ENCODE measurements at regions not wholly inside any gene's neighbourhood (a gene's known extent, or its start where the extent isn't known, plus 50 kb on each side); places are given as distances from the start of the nearest gene placed in this dataset.

DNA sequence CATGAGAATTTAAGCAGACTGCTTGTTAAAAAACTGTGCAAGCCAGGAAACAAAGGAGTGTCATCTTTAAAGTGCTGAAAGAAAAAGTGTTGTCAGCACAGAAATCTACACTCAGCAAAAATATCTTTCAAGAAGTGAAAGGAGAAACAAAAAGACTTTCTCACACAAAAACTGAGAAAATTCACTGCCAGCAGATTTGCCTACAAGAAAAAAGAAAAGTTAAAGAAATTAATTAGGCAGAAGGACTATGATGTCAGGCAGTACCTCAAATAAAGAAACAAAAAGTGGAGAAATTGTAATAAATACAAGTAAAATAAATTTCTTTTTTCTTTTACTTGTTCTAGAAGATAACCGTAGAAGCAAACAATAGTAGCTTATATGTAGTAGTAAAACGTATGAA is 171.6 kb upstream of the CEP162 start:
- Histone ChIP-seq H3K4me3 (ENCODE audit: low read depth, low read length) (no peak overlapping the region), H3K27me3 (ENCODE audit: insufficient read depth, low read length) (no peaks in the 10 kb centered on the region), H3K27ac (ENCODE audit: low read depth, low read length) (no peak overlapping the region)

DNA sequence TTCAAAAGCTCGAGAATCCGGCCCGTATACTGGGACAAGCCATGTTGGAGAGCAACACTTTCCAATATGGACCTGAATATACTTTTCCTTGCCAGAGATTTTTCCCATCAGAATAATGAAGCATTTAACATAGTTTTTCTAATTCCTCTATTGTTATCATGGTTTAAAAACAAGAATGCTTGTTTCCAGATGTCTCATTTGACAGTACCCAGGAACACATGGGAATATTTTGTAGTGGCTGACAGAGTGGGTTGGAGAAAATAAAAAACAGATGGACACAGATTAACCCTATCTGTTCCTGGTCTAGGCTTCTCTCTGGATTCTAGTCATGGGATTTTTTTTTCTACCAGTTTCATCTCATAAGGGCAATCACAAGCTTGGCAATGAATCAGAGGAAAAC is 164.8 kb upstream of the CEP162 start:
- H3K4me3 ChIP-seq (ENCODE audit: low read depth, low read length): no peak overlapping the region
- H3K4me1 ChIP-seq (ENCODE audit: control insufficient read depth, insufficient read depth, low read length, unreplicated experiment): no peaks in the 10 kb centered on the region
- no peaks in the 10 kb centered on the region for H3K36me3 ChIP-seq (ENCODE audit: insufficient read depth, low read length)
- H2AFZ ChIP-seq (ENCODE audit: low read length, unreplicated experiment): no peak overlapping the region
- H3K27ac ChIP-seq (ENCODE audit: low read depth, low read length): no peak overlapping the region
- no peaks in the 10 kb centered on the region for H3K79me2 ChIP-seq (ENCODE audit: control insufficient read depth, insufficient read depth, low read length, unreplicated experiment)
- H3K27me3 ChIP-seq (ENCODE audit: insufficient read depth, low read length): 0 out of 2 replicates have a peak, but pooled peaks cover 3% of the 10 kb centered on the region

More for the DNA sequence above, 171.6 kb upstream of the CEP162 start:
- Histone ChIP-seq H3K4me1 (ENCODE audit: control insufficient read depth, insufficient read depth, low read length, unreplicated experiment) (no peaks in the 10 kb centered on the region), H2AFZ (ENCODE audit: low read length, unreplicated experiment) (no peak overlapping the region), H3K79me2 (ENCODE audit: control insufficient read depth, insufficient read depth, low read length, unreplicated experiment) (no peaks in the 10 kb centered on the region), H3K36me3 (ENCODE audit: insufficient read depth, low read length) (no peaks in the 10 kb centered on the region)

DNA sequence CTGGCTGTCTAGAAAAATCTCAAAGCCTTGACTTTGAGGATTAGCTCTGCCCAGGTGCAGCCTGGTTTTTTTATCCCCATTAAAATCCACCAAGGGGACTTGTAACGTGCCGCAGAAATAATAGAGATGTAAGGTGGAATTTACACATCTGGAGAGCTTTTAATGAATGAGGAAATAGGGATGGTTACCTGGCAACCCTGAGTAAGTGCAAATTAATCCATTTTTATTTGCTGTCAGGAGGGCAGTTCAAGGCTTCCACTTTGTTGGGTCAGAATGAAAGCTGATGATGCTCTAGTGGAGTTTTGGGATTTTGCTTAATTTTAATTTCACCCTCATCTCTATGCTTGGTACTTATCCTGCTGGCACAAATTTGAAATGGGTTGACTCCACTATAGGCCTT is 163.4 kb upstream of the CEP162 start:
- Histone ChIP-seq H3K36me3 (ENCODE audit: insufficient read depth, low read length) (no peaks in the 10 kb centered on the region), H2AFZ (ENCODE audit: low read length, unreplicated experiment) (no peak overlapping the region), H3K4me3 (ENCODE audit: low read depth, low read length) (no peak overlapping the region), H3K27me3 (ENCODE audit: insufficient read depth, low read length) (0 out of 2 replicates have a peak, but pooled peaks cover 3% of the 10 kb centered on the region), H3K27ac (ENCODE audit: low read depth, low read length) (no peak overlapping the region), H3K4me1 (ENCODE audit: control insufficient read depth, insufficient read depth, low read length, unreplicated experiment) (no peaks in the 10 kb centered on the region), H3K79me2 (ENCODE audit: control insufficient read depth, insufficient read depth, low read length, unreplicated experiment) (no peaks in the 10 kb centered on the region)

DNA sequence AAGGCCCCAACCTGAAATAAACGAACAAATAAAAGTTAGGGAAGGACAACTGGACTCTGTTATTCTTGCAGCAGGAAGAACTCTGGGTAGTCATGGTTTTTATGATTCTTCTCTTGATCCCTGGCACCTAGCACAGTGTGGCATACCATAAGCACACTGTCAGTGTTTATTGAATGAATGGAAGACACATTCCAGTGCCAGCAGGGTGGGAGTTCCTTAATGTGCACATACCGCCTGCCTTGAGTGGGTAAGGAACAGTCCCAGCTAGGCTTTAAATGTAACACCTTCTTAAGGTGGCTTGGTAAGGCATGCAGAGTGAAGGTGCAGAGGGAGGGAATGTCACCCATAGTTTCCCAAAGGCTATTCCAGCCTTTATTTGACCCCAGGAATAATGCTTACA is 162.9 kb upstream of the CEP162 start:
- Histone ChIP-seq H2AFZ (ENCODE audit: low read length, unreplicated experiment) (no peak overlapping the region), H3K79me2 (ENCODE audit: control insufficient read depth, insufficient read depth, low read length, unreplicated experiment) (no peaks in the 10 kb centered on the region), H3K4me3 (ENCODE audit: low read depth, low read length) (no peak overlapping the region), H3K4me1 (ENCODE audit: control insufficient read depth, insufficient read depth, low read length, unreplicated experiment) (no peaks in the 10 kb centered on the region), H3K27ac (ENCODE audit: low read depth, low read length) (no peak overlapping the region), H3K27me3 (ENCODE audit: insufficient read depth, low read length) (0 out of 2 replicates have a peak, but pooled peaks cover 3% of the 10 kb centered on the region), H3K36me3 (ENCODE audit: insufficient read depth, low read length) (no peaks in the 10 kb centered on the region)

DNA sequence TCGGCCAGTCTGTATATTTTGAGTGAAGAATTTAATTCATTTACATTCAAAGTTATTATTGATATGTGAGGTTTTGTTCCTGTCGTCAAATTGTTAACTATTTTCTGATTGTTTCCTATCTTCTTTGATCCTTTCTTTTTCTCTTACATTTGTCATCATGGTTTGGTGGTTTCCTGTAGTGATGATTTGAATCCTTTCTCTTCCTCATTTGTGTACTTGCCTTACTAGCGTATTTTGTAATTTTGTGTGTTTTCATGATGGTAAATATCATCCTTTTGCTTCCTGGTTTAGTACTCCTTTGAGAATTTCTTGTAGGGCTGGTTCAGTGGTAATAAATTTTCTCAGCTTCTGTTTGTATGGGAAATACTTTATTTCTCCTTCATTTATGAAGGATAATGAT is 151.7 kb upstream of the CEP162 start:
- Histone ChIP-seq H3K27ac (ENCODE audit: low read depth, low read length) (no peak overlapping the region), H3K27me3 (ENCODE audit: insufficient read depth, low read length) (no peaks in the 10 kb centered on the region), H3K36me3 (ENCODE audit: insufficient read depth, low read length) (no peaks in the 10 kb centered on the region), H2AFZ (ENCODE audit: low read length, unreplicated experiment) (no peak overlapping the region), H3K4me3 (ENCODE audit: low read depth, low read length) (no peak overlapping the region), H3K79me2 (ENCODE audit: control insufficient read depth, insufficient read depth, low read length, unreplicated experiment) (no peaks in the 10 kb centered on the region), H3K4me1 (ENCODE audit: control insufficient read depth, insufficient read depth, low read length, unreplicated experiment) (no peaks in the 10 kb centered on the region)

DNA sequence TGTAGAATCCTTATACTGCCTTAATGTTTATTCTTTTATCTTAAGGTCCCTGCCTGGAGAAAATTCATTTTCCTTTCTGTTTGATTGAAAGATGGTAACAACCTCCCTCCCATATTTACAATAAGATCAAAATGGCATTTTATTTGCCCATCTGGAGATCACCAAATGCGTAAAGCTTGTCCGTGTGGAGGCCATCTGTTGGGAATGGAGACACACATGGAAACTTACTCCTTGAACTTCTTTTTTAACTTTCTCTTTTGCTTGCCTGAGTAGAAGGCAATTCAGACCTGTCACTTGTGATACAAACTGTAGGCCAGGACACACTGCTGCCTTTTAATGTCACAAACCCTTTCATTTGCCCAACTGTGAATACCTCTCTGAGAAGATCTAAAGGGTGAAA is 144.8 kb upstream of the CEP162 start:
- no peak overlapping the region for H3K27ac ChIP-seq (ENCODE audit: low read depth, low read length)
- no peak overlapping the region for H2AFZ ChIP-seq (ENCODE audit: low read length, unreplicated experiment)
- H3K79me2 ChIP-seq (ENCODE audit: control insufficient read depth, insufficient read depth, low read length, unreplicated experiment): no peaks in the 10 kb centered on the region
- H3K27me3 ChIP-seq (ENCODE audit: insufficient read depth, low read length): no peaks in the 10 kb centered on the region
- no peaks in the 10 kb centered on the region for H3K36me3 ChIP-seq (ENCODE audit: insufficient read depth, low read length)
- H3K4me1 ChIP-seq (ENCODE audit: control insufficient read depth, insufficient read depth, low read length, unreplicated experiment): no peaks in the 10 kb centered on the region
- no peak overlapping the region for H3K4me3 ChIP-seq (ENCODE audit: low read depth, low read length)

DNA sequence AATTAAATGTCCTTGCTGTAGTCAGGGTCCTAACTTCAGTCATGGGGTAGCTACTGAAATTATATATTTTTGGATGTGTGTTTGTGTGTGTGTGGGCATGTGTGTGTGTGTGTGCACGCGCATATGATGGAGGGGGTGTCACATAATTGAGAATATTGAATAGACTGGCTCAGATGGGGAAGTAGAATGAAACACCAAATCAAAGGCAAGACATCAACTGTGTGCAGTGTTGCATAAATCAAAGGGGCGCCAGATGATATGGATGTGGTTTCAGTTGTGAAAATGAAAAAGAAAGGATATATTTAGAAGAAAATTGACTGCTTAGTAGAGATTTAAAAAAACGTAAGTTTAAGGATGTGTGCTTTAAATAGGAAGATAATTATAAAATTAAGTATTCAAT is 144.2 kb upstream of the CEP162 start:
- Histone ChIP-seq H3K27me3 (ENCODE audit: insufficient read depth, low read length) (no peaks in the 10 kb centered on the region), H2AFZ (ENCODE audit: low read length, unreplicated experiment) (no peak overlapping the region), H3K79me2 (ENCODE audit: control insufficient read depth, insufficient read depth, low read length, unreplicated experiment) (no peaks in the 10 kb centered on the region), H3K27ac (ENCODE audit: low read depth, low read length) (no peak overlapping the region), H3K4me3 (ENCODE audit: low read depth, low read length) (no peak overlapping the region), H3K36me3 (ENCODE audit: insufficient read depth, low read length) (no peaks in the 10 kb centered on the region), H3K4me1 (ENCODE audit: control insufficient read depth, insufficient read depth, low read length, unreplicated experiment) (no peaks in the 10 kb centered on the region)

DNA sequence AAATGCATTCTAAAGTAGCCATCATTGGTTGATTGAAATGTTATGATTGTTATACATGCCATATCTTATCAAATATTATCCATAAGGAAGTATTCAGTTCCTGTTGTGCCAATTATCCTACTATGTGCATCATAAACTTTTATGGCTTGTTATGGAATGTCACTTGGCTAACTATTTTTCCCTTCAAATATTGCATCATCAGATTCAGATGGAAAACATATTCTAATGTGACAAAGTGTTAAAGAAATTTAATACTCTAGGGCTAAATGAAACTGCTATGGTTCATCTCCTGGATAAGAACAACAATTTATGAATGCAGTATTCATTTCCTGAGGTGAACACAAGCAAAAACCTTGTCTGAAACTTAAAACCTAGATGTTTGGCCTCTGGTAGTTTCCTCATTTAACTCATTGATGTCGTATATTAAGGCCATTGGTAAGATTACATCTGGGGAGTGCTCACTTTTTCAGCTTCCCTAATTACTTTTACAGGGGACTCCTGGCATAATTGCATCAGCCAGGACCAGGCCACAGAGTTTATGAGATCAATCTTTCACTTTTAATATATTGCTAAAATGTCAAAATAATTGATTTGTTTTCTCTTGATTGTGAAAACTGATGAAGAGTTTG is 134.9 kb upstream of the CEP162 start:
- H3K27ac ChIP-seq (ENCODE audit: low read depth, low read length): no peak overlapping the region
- H3K36me3 ChIP-seq (ENCODE audit: insufficient read depth, low read length): no peaks in the 10 kb centered on the region
- H3K27me3 ChIP-seq (ENCODE audit: insufficient read depth, low read length): no peaks in the 10 kb centered on the region
- H3K4me1 ChIP-seq (ENCODE audit: control insufficient read depth, insufficient read depth, low read length, unreplicated experiment): no peaks in the 10 kb centered on the region
- H2AFZ ChIP-seq (ENCODE audit: low read length, unreplicated experiment): no peak overlapping the region
- H3K79me2 ChIP-seq (ENCODE audit: control insufficient read depth, insufficient read depth, low read length, unreplicated experiment): no peaks in the 10 kb centered on the region
- no peak overlapping the region for H3K4me3 ChIP-seq (ENCODE audit: low read depth, low read length)

DNA sequence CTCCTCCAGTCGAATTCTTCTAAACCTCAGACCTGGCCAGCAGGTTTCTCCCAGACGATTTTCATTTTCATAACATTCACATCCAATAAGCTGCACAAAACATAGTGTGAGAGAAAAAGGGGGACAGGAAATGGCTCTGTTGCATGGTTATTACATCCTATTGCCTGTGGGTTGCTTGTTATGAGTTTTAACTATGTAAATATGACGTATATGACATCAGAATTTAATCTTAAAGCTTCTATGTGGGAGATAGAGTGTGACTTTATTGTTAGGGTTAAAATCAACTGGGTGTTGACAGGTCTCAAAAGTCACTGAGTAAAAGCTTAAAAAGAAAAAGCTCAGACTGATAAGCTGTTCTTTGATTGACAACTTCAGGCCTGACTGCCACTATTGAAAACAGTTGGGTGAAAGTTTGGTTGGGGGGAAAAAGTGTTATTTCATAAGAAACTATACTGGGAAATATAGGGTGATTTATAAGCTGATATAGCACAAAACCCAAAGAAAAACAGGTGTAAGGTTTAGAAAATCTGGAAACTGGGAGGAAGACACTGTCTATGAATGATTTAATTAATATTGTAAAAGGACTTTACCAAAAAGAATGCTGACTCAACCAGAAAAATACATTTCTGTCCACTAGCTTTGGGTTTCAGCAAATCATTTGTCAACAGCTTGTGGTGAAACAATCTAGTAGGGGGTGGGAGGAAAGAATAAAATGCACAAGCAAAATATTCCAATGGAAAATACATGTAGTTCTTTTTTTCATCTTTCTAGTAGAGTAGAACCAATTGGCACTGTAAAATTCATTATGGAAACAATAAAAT is 134.1 kb upstream of the CEP162 start:
- Histone ChIP-seq H3K4me1 (ENCODE audit: control insufficient read depth, insufficient read depth, low read length, unreplicated experiment) (no peaks in the 10 kb centered on the region), H3K27ac (ENCODE audit: low read depth, low read length) (no peak overlapping the region), H3K36me3 (ENCODE audit: insufficient read depth, low read length) (no peaks in the 10 kb centered on the region), H3K27me3 (ENCODE audit: insufficient read depth, low read length) (no peaks in the 10 kb centered on the region; the same call in 1 of the 2 replicates), H2AFZ (ENCODE audit: low read length, unreplicated experiment) (no peak overlapping the region), H3K4me3 (ENCODE audit: low read depth, low read length) (no peak overlapping the region), H3K79me2 (ENCODE audit: control insufficient read depth, insufficient read depth, low read length, unreplicated experiment) (no peaks in the 10 kb centered on the region)

DNA sequence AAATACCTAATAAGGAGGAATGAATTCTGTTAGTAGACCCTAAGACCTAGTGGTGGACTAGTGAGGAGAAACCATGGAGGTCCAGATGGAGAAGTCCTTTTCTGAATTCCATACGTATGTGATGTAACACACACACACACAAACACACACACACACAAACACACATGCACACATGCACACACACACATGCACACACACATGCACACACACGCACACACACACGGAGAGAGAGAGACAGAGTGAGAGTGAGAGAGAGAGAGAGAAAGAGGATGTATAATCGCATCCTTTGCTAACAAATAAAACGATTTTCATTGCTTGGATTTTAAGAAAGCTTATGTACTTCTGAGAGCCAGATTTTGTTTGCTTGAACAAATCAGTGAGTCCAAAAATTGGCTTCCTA is 132.6 kb upstream of the CEP162 start:
- Histone ChIP-seq H3K36me3 (ENCODE audit: insufficient read depth, low read length) (no peaks in the 10 kb centered on the region), H3K79me2 (ENCODE audit: control insufficient read depth, insufficient read depth, low read length, unreplicated experiment) (no peaks in the 10 kb centered on the region), H3K4me3 (ENCODE audit: low read depth, low read length) (no peak overlapping the region), H3K27me3 (ENCODE audit: insufficient read depth, low read length) (no peaks in the 10 kb centered on the region; the same call in 1 of the 2 replicates), H3K27ac (ENCODE audit: low read depth, low read length) (no peak overlapping the region), H3K4me1 (ENCODE audit: control insufficient read depth, insufficient read depth, low read length, unreplicated experiment) (no peaks in the 10 kb centered on the region), H2AFZ (ENCODE audit: low read length, unreplicated experiment) (no peak overlapping the region)

DNA sequence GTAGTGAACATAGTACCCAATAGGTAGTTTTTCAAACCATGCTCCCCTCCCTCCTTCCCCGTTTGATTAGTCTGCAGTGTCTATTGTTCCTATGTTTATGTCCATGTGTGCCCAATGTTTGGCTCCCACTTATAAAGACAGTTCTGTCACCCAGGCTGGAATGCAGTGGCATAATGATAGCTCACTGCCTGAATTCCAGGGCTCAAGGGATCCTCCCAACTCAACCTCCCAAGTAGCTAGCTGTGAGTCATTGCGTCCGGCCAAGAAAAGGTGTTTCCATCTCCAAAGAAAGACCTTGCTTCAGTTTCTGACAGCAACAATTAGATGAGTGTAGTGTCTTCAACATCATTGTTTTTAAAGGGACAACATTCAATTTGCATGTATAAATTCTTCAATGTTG is 131.1 kb upstream of the CEP162 start:
- Histone ChIP-seq H3K4me1 (ENCODE audit: control insufficient read depth, insufficient read depth, low read length, unreplicated experiment) (no peaks in the 10 kb centered on the region), H2AFZ (ENCODE audit: low read length, unreplicated experiment) (no peak overlapping the region), H3K36me3 (ENCODE audit: insufficient read depth, low read length) (no peaks in the 10 kb centered on the region), H3K79me2 (ENCODE audit: control insufficient read depth, insufficient read depth, low read length, unreplicated experiment) (no peaks in the 10 kb centered on the region), H3K27ac (ENCODE audit: low read depth, low read length) (no peak overlapping the region), H3K27me3 (ENCODE audit: insufficient read depth, low read length) (no peaks in the 10 kb centered on the region; the same call in 1 of the 2 replicates), H3K4me3 (ENCODE audit: low read depth, low read length) (no peak overlapping the region)
